OCI-LY7 (cell line): ENCODE measurements at regions not wholly inside any gene's neighbourhood (a gene's known extent, or its start where the extent isn't known, plus 50 kb on each side); places are given as distances from the start of the nearest gene placed in this dataset.

Experiments
- BruUV-seq: library from RNA; stranded (reverse); fragments of 400-500 nt; replicated peaks from 2 replicates; lab custom pipeline; 2021; lab: Mats Ljungman, UMichigan
- CTCF ChIA-PET: fragments of 300-600 bp; sonication (Branson Sonifier 250); formaldehyde crosslinking; loops from one replicate; lab custom pipeline; 2022; ENCODE audit warnings: antibody characterized with exemption; ENCODE audit not compliant: unreplicated experiment; lab: Charles Lee
- POLR2A ChIA-PET: fragments of 300-600 bp; sonication (Branson Sonifier 250); formaldehyde crosslinking; loops from one replicate; lab custom pipeline; 2022; ENCODE audit warnings: antibody characterized with exemption; lab: Charles Lee
- DNase-seq: peaks from one replicate; pipeline ENCODE4 v3.0.0-alpha.2; 2015; ENCODE audit warnings: low spot score
- H2AFZ ChIP-seq: fragments of 200-600 bp; sonication (generic), shearing (Covaris generic); 2 replicates; pipeline ENCODE4 v1.6.1; 2014; ENCODE audit warnings: mild to moderate bottlenecking, antibody characterized with exemption, low read length, moderate library complexity
- H3K27ac ChIP-seq: fragments of 200-600 bp; sonication (generic); 2 replicates; pipeline ENCODE4 v1.5.1; 2014; ENCODE audit warnings: mixed run types, low read depth, mild to moderate bottlenecking, moderate library complexity, low read length, inconsistent platforms; ENCODE audit not compliant: poor library complexity, severe bottlenecking
- H3K36me3 ChIP-seq: fragments of 200-600 bp; sonication (generic); 2 replicates; pipeline ENCODE4 v1.6.1; 2014; ENCODE audit warnings: mild to moderate bottlenecking, antibody characterized with exemption, low read length, moderate library complexity, mixed read lengths; ENCODE audit not compliant: insufficient read depth
- H3K4me1 ChIP-seq: fragments of 200-600 bp; sonication (generic); 2 replicates; pipeline ENCODE4 v1.5.1; 2014; ENCODE audit warnings: mild to moderate bottlenecking, low read length; ENCODE audit not compliant: insufficient read depth, poor library complexity, severe bottlenecking
- H3K4me2 ChIP-seq: fragments of 200-600 bp; sonication (generic); 2 replicates; pipeline ENCODE4 v1.6.1; 2014; ENCODE audit warnings: mild to moderate bottlenecking, low read length
- H3K4me3 ChIP-seq: fragments of 200-600 bp; sonication (generic); 2 replicates; pipeline ENCODE4 v1.5.1; 2014; ENCODE audit warnings: mild to moderate bottlenecking, low read depth, low read length; ENCODE audit not compliant: poor library complexity, severe bottlenecking
- H3K79me2 ChIP-seq: fragments of 200-600 bp; sonication (generic); 2 replicates; pipeline ENCODE4 v1.6.1; 2016; ENCODE audit warnings: low read depth, mild to moderate bottlenecking, low read length, moderate library complexity, mixed read lengths; ENCODE audit not compliant: insufficient read depth
- H3K9me2 ChIP-seq: fragments of 200-600 bp; sonication (generic); 2 replicates; pipeline ENCODE4 v1.6.1; 2016; ENCODE audit warnings: mild to moderate bottlenecking, low read length, mixed read lengths; ENCODE audit not compliant: insufficient read depth
- H3K9me3 ChIP-seq: fragments of 200-600 bp; sonication (generic); 2 replicates; pipeline ENCODE4 v1.6.1; 2014; ENCODE audit warnings: mild to moderate bottlenecking, mixed run types, low read length, mixed read lengths
- H4K20me1 ChIP-seq: fragments of 200-600 bp; sonication (generic); 2 replicates; pipeline ENCODE4 v1.6.1; 2014; ENCODE audit warnings: mild to moderate bottlenecking, antibody characterized with exemption, low read length, moderate library complexity, mixed read lengths; ENCODE audit not compliant: insufficient read depth
- CTCF ChIP-seq: fragments of 200-600 bp; sonication (generic); conservative IDR thresholded peaks from 2 replicates; pipeline ENCODE4 v1.5.1; 2014; ENCODE audit warnings: mild to moderate bottlenecking, antibody characterized with exemption, low read length, moderate library complexity, mixed read lengths
- EZH2phosphoT487 ChIP-seq: fragments of 200-600 bp; sonication (generic); IDR thresholded peaks from 2 replicates; pipeline ENCODE4 v1.6.1; 2018; ENCODE audit warnings: low read depth, borderline replicate concordance, mild to moderate bottlenecking, mixed run types, antibody characterized with exemption, low read length, moderate library complexity, mixed read lengths
- intact Hi-C: fragments of 100-400 bp; cut with micrococcal nuclease; formaldehyde crosslinking; loops from one replicate; pipeline ENCODE4 v1.10.0; 2022; ENCODE audit not compliant: unreplicated experiment

GRCh38 chr17:13405080-13405479 lies 196.6 kb downstream of the HS3ST3A1 start:
- H3K9me2 ChIP-seq: no peaks in the 10 kb centered on the region
- no peak overlapping the region for H2AFZ ChIP-seq
- intact Hi-C loops: no loop called here
- no peak for TF ChIP-seq EZH2phosphoT487
- TF ChIP-seq CTCF: no peak
- no peak overlapping the region for H3K27ac ChIP-seq
- no peaks in the 10 kb centered on the region for H3K79me2 ChIP-seq
- H3K36me3 ChIP-seq: no peaks in the 10 kb centered on the region
- no peak for DNase-seq
- no peak overlapping the region for H3K4me2 ChIP-seq
- POLR2A ChIA-PET: interaction anchor here (1.0 kb wide), 1 partner anchor 9 kb away, joined by 3 read pairs; no protein-coding TSS in a partner anchor
- BruUV-seq: no TSS peak
- no peaks in the 10 kb centered on the region for H4K20me1 ChIP-seq
- H3K4me3 ChIP-seq: no peak overlapping the region
- CTCF ChIA-PET: no interaction called here
- H3K9me3 ChIP-seq: no peaks in the 10 kb centered on the region
- H3K4me1 ChIP-seq: no peaks in the 10 kb centered on the region

GRCh38 chr17:13403982-13404946 lies 197.5 kb downstream of the HS3ST3A1 start:
- H3K79me2 ChIP-seq: no peaks in the 10 kb centered on the region
- H3K27ac ChIP-seq: no peak overlapping the region
- TF ChIP-seq EZH2phosphoT487: no peak
- no peak overlapping the region for H3K4me2 ChIP-seq
- no peaks in the 10 kb centered on the region for H3K4me1 ChIP-seq
- no peak overlapping the region for H3K4me3 ChIP-seq
- no peaks in the 10 kb centered on the region for H3K9me2 ChIP-seq
- no peaks in the 10 kb centered on the region for H4K20me1 ChIP-seq
- H3K9me3 ChIP-seq: no peaks in the 10 kb centered on the region
- ChIA-PET POLR2A (interaction anchor here (1.0 to 1.1 kb wide), 2 partner anchors 10 to 27 kb away, joined by 3 to 4 read pairs; no protein-coding TSS in a partner anchor), CTCF (no interaction called here)
- BruUV-seq: no TSS peak
- H2AFZ ChIP-seq: no peak overlapping the region
- intact Hi-C loops: no loop called here
- DNase-seq: no peak
- no peaks in the 10 kb centered on the region for H3K36me3 ChIP-seq

- H3K9me2 ChIP-seq: no peaks in the 10 kb centered on the region
- ChIA-PET CTCF (no interaction called here), POLR2A (no interaction called here)
- no peak overlapping the region for H2AFZ ChIP-seq
- H3K36me3 ChIP-seq: no peaks in the 10 kb centered on the region
- no peak overlapping the region for H3K4me2 ChIP-seq
- intact Hi-C loops: no loop called here
- H3K79me2 ChIP-seq: no peaks in the 10 kb centered on the region
- H3K27ac ChIP-seq: no peak overlapping the region
- TF ChIP-seq EZH2phosphoT487 (no peak), CTCF (no peak)
- no peaks in the 10 kb centered on the region for H3K9me3 ChIP-seq
- H3K4me1 ChIP-seq: no peaks in the 10 kb centered on the region
- H3K4me3 ChIP-seq: no peak overlapping the region
- no TSS peak for BruUV-seq
- no peaks in the 10 kb centered on the region for H4K20me1 ChIP-seq
- DNase-seq: no peak
Measured at GRCh38 chr17:13400491-13400890, 201.2 kb downstream of the HS3ST3A1 start.
